Liver (tissue), 8 donors: ENCODE measurements at regions not wholly inside any gene's neighbourhood (a gene's known extent, or its start where the extent isn't known, plus 50 kb on each side); places are given as distances from the start of the nearest gene placed in this dataset.

ENCODE experiments used
- DNase-seq: peaks from one replicate; pipeline ENCODE4 v3.0.0-alpha.2; 2017; ENCODE audit warnings: low spot score
- H3K27ac ChIP-seq, 2 donors: one replicate each; pipeline ENCODE4 v1.7.0; 2013; ENCODE audit warnings: inconsistent platforms in 2 of 2, low read length in 2 of 2, control low read depth in 1 of 2, low read depth in 1 of 2, mild to moderate bottlenecking in 1 of 2
- H3K27me3 ChIP-seq, 4 donors: one replicate each; pipeline versions ENCODE4 v1.6.1 to v1.7.0; 2013; ENCODE audit warnings: low read length in 3 of 4, inconsistent platforms in 1 of 4, mild to moderate bottlenecking in 1 of 4, moderate library complexity in 1 of 4; ENCODE audit not compliant: control insufficient read depth in 4 of 4, insufficient read depth in 4 of 4
- H3K36me3 ChIP-seq, 4 donors: one replicate each; pipeline versions ENCODE4 v1.6.1 to v1.7.0; 2013; ENCODE audit warnings: low read length in 3 of 4, mild to moderate bottlenecking in 3 of 4, low read depth in 1 of 4, moderate library complexity in 1 of 4; ENCODE audit not compliant: control insufficient read depth in 4 of 4, insufficient read depth in 3 of 4
- H3K4me1 ChIP-seq, 4 donors: one replicate each; pipeline versions ENCODE4 v1.6.1 to v1.7.0; 2013; ENCODE audit warnings: low read length in 3 of 4, mild to moderate bottlenecking in 3 of 4, moderate library complexity in 1 of 4; ENCODE audit not compliant: control insufficient read depth in 4 of 4, insufficient read depth in 4 of 4
- H3K4me3 ChIP-seq, 3 donors: one replicate each; pipeline versions ENCODE4 v1.6.1 to v1.7.0; 2013; ENCODE audit warnings: low read length in 3 of 3, control low read depth in 1 of 3, low read depth in 1 of 3, mild to moderate bottlenecking in 1 of 3
- H3K9ac ChIP-seq, 2 donors: one replicate each; pipeline ENCODE4 v1.7.0; 2013; ENCODE audit warnings: low read length in 2 of 2, mild to moderate bottlenecking in 2 of 2, moderate library complexity in 2 of 2, control low read depth in 1 of 2, low read depth in 1 of 2
- H3K9me3 ChIP-seq, 4 donors: one replicate each; pipeline versions ENCODE4 v1.6.1 to v1.7.0; 2013; ENCODE audit warnings: low read length in 3 of 4; ENCODE audit not compliant: control insufficient read depth in 4 of 4
- ATF3 ChIP-seq: IDR thresholded peaks from 2 replicates; pipeline ENCODE4 v1.6.1; 2016; ENCODE audit warnings: antibody characterized with exemption
- CTCF ChIP-seq: fragments of 150-350 bp; IDR thresholded peaks from 2 replicates; pipeline ENCODE4 v1.5.1; 2017; ENCODE audit warnings: improper control_type of control experiment, low read depth, low read length; ENCODE audit not compliant: missing input control
- EGR1 ChIP-seq, 2 donors: IDR thresholded peaks; 2 replicates each; pipeline ENCODE4 v1.6.1; 2016 to 2018; ENCODE audit warnings: antibody characterized with exemption in 2 of 2, low read depth in 2 of 2
- FOXA1 ChIP-seq: IDR thresholded peaks from 2 replicates; pipeline ENCODE4 v1.6.1; 2016; ENCODE audit warnings: antibody characterized with exemption
- FOXA2 ChIP-seq: IDR thresholded peaks from 2 replicates; pipeline ENCODE4 v1.6.1; 2016; ENCODE audit warnings: antibody characterized with exemption
- GABPA ChIP-seq, 2 donors: IDR thresholded peaks in 1 of 2; conservative IDR thresholded peaks in 1 of 2; 2 replicates each; pipeline ENCODE4 v1.6.1; 2016; ENCODE audit warnings: antibody characterized with exemption in 2 of 2, mild to moderate bottlenecking in 1 of 2, moderate library complexity in 1 of 2
- HNF4A ChIP-seq, 2 donors: conservative IDR thresholded peaks; 2 replicates each; pipeline ENCODE4 v1.6.1; 2016; ENCODE audit warnings: antibody characterized with exemption in 2 of 2, mild to moderate bottlenecking in 2 of 2
- JUND ChIP-seq, 2 donors: IDR thresholded peaks; 2 replicates each; pipeline ENCODE4 v1.6.1; 2016; ENCODE audit warnings: antibody characterized with exemption in 2 of 2
- MAX ChIP-seq: IDR thresholded peaks from 2 replicates; pipeline ENCODE4 v1.6.1; 2016; ENCODE audit warnings: antibody characterized with exemption
- NR2F2 ChIP-seq: IDR thresholded peaks from 2 replicates; pipeline ENCODE4 v1.6.1; 2016; ENCODE audit warnings: antibody characterized with exemption
- RAD21 ChIP-seq, 2 donors: IDR thresholded peaks; 2 replicates each; pipeline ENCODE4 v1.6.1; 2016; ENCODE audit warnings: antibody characterized with exemption in 2 of 2, mild to moderate bottlenecking in 2 of 2
- REST ChIP-seq: IDR thresholded peaks from 2 replicates; pipeline ENCODE4 v1.6.1; 2016; ENCODE audit warnings: antibody characterized with exemption, mild to moderate bottlenecking
- RXRA ChIP-seq, 2 donors: IDR thresholded peaks; 2 replicates each; pipeline ENCODE4 v1.6.1; 2017 to 2018; ENCODE audit warnings: antibody characterized with exemption in 2 of 2, mild to moderate bottlenecking in 1 of 2
- SP1 ChIP-seq: IDR thresholded peaks from 2 replicates; pipeline ENCODE4 v1.6.1; 2018; ENCODE audit warnings: antibody characterized with exemption, mild to moderate bottlenecking
- YY1 ChIP-seq: IDR thresholded peaks from 2 replicates; pipeline ENCODE4 v1.6.1; 2016; ENCODE audit warnings: antibody characterized with exemption, mild to moderate bottlenecking
- WGBS: extraction: QIAGEN DNeasy Blood & Tissue Kit; methylation state at CpG from one replicate; pipeline ENCODE4 v1.1.7; 2013; 5-methylcytosine and 5-hydroxymethylcytosine counted together
- donor health status: healthy.
- donor health status: healthy.
- donor health status: healthy.
- donor health status: healthy.
- donor health status: healthy.

GRCh38 chr6:164152611-164153010 lies 738.1 kb downstream of the QKI start:
- no peaks in the 10 kb centered on the region for H3K4me1 ChIP-seq

More at GRCh38 chr6:164152611-164153010, 738.1 kb downstream of the QKI start:
- Histone ChIP-seq H3K27me3 (peaks cover 0 to 11% (median 0%) of the 10 kb centered on the region in 4 donors), H3K4me3 (no peak overlapping the region), H3K27ac (no peak overlapping the region), H3K9ac (no peak overlapping the region), H3K36me3 (no peaks in the 10 kb centered on the region), H3K9me3 (no peaks in the 10 kb centered on the region)
- 66% methylated on average over 3 of the region's 3 CpGs for WGBS
- DNase-seq, result no peak
- TF ChIP-seq RAD21 (IDR thresholded peaks at IDR 0.05), result no peak
- no peak for TF ChIP-seq SP1
- TF ChIP-seq RXRA (IDR thresholded peaks at IDR 0.05), result no peak
- TF ChIP-seq CTCF, result no peak
- no peak for TF ChIP-seq GABPA (IDR thresholded peaks at IDR 0.05 in 1 of 2, conservative IDR thresholded peaks at IDR 0.05 in 1 of 2)
- no peak for TF ChIP-seq FOXA1
- no peak for TF ChIP-seq JUND (IDR thresholded peaks at IDR 0.05)
- no peak for TF ChIP-seq YY1
- no peak for TF ChIP-seq HNF4A (conservative IDR thresholded peaks at IDR 0.05)
- TF ChIP-seq MAX, result no peak
- no peak for TF ChIP-seq EGR1 (IDR thresholded peaks at IDR 0.05; ENCODE audit: low read depth in 2 of 2)
- no peak for TF ChIP-seq ATF3
- no peak for TF ChIP-seq FOXA2
- no peak for TF ChIP-seq NR2F2
- TF ChIP-seq REST, result no peak
